HUDEP-2 (cell line): ENCODE measurements at regions not wholly inside any gene's neighbourhood (a gene's known extent, or its start where the extent isn't known, plus 50 kb on each side); places are given as distances from the start of the nearest gene placed in this dataset.
A peak's percentile ranks its signal among the peaks of the same experiment; 100 is the strongest.
"Not testable (repeated sequence)": the region's sequence is repeated elsewhere in the genome, so short reads cannot be mapped to it uniquely, and the experiment has no call there.

Experiments used
- DNase-seq, 76 experiments: peaks; one replicate each; lab custom pipeline; 2025; ENCODE audit not compliant: unreplicated experiment in 76 of 76; lab: John Stamatoyannopoulos, UW

- DNase-seq = no peak
Measured at GRCh38 chr6:68239034-68239433, 396.0 kb upstream of the ADGRB3 start.

DNA sequence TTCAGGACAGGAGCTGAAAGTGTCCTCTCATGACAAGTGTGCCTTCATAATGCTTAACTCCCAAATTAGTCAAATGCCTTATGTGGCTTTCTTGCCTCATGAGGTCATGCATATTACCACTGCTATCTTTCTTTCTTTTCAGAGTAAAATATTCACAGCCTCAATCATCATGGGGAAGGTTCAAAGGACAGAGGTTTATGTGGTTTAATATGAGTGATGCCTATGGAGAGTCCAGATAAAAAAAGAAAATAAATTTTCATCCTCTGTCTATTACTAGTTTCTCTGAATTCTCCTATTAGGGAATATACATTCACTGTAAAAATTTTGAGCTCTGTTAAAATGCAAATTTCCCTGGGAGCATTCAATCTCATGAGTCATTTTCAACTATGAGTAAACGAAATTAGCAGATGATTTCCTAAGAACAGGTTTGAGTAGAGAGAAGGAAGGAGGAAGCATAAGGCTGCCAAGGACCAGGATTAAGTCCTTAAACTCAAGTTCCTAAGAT, 396.9 kb upstream of the ADGRB3 start:
- DNase-seq = no peak

DNA sequence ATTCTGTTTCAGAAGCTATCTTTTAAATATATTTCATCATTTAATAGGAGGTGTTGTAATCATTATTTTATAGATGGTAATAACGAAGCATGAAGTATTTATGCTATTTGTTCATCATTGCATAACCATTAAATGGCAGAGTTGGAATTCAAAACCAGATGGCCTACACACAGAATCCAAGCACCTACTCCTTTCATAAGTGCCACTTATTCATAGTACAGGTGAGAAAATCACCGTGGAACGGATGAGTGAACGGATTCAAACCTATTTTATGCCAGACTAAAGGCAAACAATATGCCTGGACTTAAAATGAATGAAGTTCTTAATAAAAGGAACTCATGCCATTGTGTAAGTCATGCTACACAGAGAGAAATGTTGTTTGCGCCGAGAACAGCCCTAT, 397.9 kb upstream of the ADGRB3 start:
- no peak for DNase-seq

GRCh38 chr6:68235326-68235784, 399.7 kb upstream of the ADGRB3 start:
- DNase-seq = no peak

DNA sequence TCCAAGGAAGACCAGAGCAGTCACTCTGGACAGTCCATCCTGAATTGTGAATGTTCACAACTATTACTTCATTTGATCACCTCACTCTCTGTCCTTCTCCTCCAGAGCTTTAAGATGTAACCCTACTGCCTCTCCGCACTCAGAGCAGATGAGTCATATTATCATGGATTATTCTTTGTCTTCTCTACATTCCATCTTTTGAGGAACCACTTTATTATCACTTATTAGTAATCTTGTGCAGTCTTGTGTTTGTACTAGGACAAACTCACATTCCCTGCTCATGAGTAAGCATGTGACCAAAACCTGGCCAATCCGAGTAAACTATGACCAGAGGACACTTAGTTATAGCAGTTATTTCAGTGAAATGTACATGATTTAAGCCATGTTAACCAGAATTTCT, 401.5 kb upstream of the ADGRB3 start:
- no peak for DNase-seq

DNA sequence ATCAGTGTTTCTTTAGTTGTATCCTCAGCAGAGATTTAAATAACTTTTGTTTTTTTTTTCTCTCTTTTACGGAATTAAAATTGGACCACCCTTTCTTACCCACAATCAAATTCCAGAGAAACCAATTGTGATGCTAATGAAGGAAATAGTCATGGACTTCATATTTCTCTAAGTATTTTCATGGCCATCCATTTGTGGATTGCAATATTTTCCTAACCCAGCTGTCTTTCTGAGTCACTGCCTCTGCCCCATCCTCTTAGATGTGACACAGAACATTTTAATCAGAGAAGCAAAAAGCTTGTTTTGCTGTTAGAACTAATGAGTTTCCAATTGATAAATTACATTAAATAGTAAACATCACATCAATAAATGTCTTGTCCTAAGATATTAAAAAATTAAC, 405.5 kb upstream of the ADGRB3 start:
- no peak for DNase-seq

- DNase-seq = peak in 1 of 76 experiments; percentile 14
Measured at GRCh38 chr6:68226460-68226859, 408.6 kb upstream of the ADGRB3 start.

DNA sequence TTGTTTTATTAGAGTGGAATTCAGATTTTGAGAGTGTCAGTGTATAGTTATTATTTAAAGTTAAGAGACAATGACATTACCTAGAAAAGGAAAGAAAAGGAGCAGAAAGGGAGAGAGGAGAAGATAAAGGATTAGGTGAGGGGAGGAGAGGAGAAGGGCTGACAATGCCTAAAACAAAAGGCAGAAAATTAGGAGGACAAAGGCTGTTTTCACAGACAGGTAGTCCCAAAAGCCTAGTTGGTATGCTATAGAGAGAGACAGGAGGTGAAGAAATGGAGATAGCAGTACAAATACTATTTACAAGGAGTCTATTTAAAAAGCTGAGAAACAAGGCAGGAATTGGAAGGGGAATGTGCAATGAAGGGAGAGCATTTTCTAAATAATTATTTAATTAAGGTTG, 409.4 kb upstream of the ADGRB3 start:
- no peak for DNase-seq

DNA sequence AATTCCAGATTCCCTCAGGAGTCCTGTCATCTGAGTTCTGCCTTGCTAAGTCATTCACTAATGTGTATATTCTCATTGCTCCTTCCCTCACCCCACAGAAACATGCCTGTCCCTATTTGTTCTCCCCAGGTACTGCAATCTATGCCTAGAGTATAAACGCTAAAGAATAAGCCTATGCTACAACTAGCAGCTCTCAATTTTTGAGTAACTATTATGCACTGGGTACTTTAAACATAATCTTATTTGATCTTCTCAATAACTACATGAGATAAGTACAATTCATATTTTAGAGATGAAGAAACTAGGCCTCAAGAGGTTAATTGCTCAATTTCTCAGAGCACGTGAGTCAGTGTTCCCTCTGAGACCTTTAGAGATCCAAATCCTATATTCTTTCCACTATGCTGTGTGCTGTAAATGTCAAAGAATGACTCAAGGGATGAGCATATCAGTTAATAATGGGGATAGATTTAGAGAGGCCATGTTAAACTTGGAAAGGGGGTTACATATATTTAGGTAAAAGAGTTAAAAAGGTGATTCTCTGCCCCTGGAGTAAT, 423.8 kb upstream of the ADGRB3 start:
- no peak for DNase-seq

DNA sequence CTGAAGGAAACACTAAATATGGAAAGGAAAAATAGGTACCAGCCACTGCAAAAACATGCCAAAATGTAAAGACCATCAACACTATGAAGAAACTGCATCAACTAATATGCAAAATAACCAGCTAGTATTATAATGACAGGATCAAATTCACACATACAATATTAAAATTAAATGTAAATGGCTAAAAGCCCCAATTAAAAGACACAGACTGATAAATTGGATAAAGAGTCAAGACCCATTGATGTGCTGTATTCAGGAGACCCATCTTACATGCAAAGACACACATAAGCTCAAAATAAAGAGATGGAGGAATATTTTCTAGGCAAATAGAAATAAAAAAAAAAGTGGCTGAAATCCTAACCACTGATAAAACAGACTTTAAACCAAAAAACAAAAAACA, 427.5 kb upstream of the ADGRB3 start:
- not testable (repeated sequence) for DNase-seq

DNA sequence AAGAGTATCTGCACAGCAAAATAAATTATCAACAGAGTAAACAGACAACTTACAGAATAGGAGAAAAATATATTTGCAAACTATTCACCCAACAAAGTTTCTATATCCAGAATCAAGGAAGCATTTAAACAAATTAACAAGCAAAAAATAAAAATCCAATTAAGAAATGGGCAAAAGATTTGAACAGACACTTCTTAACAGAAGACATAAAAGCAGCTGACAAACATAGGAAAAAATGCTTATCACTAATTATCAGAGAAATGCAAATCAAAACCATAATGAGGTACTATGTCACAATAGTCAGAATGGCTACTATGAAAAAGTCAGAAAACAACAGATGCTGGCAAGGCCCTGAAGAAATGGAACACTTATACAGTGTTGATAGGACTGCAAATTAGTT, 434.2 kb upstream of the ADGRB3 start:
- DNase-seq = no peak

DNA sequence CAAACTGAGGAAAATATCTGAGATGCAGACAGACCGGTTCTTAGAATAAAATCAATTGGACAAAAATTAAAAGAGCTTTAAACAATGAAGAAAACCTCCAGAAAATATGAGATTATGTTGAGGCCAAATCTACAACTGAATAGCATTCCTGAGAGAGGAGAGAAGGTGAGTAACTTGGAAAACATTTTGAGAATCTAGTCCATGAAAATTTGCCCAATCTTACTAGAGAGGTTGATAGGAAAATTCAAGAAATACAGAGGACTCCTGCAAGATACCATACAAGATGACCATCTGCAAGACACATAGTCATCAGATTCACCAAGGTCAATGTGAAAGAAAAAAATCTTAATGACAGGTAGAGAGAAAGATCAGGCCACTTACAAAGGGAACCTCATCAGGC, 437.7 kb upstream of the ADGRB3 start:
- DNase-seq = no peak

- peak in 7 of 76 experiments; percentile 14 to 42 (median 21) for DNase-seq
Measured at GRCh38 chr6:68196645-68197044, 438.4 kb upstream of the ADGRB3 start.

- DNase-seq = not testable (repeated sequence)
Measured at GRCh38 chr6:68195753-68196152, 439.3 kb upstream of the ADGRB3 start.

DNA sequence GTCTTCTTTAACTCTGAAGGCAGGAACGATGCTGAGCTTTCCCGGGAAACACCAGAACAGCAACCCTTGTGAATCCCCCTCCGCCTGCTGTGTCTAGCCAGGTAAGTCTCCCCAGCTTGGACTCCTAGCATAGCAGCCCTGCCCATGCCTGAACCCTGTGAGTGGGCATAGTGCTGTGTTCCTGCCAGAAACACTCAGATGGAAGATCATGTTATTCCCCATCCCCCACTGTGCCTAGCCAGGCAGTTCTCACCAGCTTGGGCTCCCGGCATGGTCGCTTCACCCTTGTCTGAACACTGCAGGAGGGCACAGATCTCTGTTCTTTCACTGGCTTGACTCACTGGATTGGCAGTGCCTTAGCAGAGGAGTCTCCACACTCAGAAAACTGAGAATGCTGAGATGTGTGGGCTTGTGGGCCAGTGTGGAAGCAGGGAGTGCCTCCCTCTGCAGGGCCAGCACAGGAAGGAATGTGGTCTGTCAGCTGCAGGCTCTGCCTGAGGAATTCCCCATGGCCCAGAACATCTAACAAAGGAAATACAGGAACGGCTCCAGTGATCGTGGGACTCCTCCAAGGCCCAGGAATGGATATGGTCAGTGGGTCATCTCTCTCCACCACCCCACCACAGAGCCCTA, 440.1 kb upstream of the ADGRB3 start:
- no peak for DNase-seq

DNA sequence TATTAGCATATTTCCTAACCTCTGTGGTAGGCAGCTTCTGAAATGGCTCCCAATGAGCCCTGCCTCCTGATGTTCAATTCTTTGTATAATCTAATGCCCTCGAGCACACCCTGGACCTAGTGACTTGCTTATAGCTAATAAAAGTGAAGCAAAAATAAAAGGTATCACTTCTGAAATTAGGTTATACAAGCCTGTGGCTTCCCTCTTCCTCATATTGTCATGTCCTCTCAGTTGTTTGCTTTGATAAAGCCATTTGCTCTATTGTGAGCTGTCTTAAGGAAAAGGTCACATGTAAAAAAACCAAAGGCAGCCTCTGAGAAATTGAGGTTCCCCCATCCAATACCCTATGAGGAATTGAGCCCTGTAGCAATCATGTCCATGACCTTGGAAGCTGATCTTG, 442.1 kb upstream of the ADGRB3 start:
- DNase-seq = no peak

DNA sequence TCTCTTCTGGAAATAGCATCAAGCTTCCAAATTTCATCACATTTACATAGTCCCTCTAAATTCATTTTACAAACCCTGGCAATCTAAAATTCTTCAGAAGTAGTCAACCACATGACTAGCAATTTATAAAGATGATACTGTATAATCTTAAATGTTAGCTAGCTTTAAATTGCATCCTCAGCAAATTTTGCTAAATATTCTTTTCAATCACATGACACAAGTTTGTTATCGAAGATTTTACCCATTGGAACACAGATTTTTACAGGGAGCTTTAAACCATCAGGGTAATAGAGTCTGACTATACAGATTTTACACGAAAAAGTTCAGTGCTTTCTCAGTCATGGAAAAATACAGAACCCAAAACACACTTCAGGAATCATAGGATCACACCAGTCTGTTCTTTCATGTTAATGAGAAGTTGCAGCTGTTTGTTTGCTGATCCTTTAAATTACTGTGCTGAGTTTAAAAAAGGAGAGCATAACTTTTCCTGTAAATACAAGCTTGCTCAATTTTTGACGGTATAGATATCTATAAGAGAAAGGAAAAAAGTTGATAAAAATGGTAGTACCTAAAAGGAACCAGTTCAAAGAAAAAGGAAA, 445.8 kb upstream of the ADGRB3 start:
- DNase-seq = no peak

DNA sequence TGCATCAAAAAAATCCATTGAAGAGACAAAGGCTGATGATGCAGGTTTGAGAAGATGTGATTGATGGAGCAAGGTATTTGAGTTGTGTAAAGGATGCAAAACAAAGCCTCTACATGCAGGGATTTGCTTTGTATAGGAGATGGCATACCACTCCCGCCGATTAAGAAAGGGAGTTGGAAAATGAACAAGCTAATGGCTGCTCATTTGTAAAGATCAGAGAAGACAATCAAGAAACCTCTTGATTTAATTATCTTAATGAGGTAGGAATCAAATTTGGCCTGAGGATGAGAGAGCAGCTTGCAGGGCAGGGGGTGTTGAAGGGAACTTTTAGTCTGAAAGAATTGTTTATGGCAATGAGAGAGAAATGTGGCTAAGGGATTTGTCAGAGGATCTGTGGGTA, 448.2 kb upstream of the ADGRB3 start:
- no peak for DNase-seq

DNA sequence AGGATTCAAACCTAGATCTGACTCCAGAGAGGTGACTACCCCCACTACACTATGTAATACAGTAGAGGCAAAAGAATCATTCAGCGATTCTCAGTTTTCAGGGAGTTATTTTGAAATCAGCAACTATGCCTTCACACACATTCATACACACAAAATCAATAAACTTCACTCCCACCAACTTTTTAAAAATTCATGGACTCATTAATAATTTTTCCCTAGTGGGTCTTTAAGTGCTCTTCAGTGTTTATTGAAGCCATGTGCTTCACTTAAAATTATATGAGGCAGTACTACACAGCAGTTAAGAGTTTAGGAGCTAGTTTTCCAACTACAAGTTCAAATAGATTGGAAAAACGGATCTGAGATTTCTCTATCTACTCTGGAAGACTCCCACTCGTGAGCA, 452.7 kb upstream of the ADGRB3 start:
- DNase-seq = no peak

DNA sequence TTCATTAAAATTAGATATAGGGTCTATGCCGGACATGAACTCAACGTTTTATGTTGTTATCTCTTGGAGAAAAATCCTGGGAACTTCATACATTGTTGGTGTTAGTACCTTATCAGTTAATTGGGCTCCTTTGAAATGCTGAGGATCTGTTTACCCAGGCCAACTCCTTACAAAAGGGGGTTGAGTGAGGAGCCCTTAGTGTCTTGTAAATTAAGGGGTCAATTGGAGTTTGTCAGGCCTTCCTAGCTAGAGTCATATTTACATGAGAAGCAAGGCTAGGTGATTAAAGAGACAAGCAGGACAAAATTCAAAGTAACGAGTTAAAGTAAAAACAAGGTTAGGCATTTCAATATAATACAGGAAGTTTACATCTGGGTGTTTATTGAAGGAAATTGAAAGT, 454.1 kb upstream of the ADGRB3 start:
- not testable (repeated sequence) for DNase-seq

GRCh38 chr6:68173616-68174015, 461.5 kb upstream of the ADGRB3 start:
- DNase-seq = no peak

DNA sequence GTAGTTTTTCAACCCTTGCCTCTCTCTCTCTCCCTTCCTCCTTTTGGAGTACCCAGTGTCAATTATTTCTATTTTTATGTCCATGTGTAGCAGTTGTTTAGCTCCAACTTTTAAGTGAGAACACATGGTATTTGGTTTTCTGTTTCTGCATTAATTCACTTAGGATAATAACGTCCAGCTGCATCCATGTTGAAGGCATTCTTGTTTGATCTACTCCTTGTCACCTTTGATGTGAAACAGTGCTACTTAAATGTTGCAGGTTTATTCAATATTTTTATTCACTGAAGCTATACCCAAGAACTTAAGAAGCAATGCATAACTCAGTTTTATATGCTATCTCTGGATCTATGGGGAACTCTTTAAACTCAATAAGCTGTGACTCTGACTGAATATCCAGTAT, 465.2 kb upstream of the ADGRB3 start:
- DNase-seq = no peak
